ENCODE measurements at regions not wholly inside any gene's neighbourhood (a gene's known extent, or its start where the extent isn't known, plus 50 kb on each side); places are given as distances from the start of the nearest gene placed in this dataset.
A peak's percentile ranks its signal among the peaks of the same experiment; 100 is the strongest.

DNA sequence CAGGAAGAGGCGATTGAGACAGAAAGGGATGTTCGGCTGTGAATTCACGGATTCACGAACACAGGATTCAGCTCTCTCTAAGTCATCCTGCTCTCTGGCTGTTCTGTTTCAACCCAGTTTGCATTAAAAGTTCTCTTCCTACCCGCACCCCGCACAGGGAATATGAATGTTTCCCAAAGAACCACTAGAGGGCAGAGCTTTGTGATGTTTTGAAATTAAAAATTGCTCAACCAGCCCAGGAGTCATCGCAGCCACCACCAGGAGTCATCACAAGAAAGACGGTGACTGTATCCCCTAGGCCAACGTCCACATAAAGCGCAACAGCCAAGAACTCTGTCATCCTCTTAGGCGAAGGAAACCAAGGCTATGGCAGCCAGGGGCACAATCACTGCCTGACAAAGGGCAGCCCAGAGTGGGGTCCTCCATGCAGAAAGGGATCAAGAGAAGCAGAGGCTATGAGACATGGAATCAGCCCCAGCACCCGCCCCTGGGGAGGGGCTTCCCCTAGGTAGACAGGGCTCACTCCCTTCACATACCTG, 122.4 kb downstream of the WT1 start:
- Histone ChIP-seq H3K4me2 (ENCODE audit: low read depth, low read length, poor library complexity, severe bottlenecking) (no peak overlapping the region), H3K36me3 (ENCODE audit: low read length) (no peaks in the 10 kb centered on the region), H3K27ac (ENCODE audit: low read depth, low read length) (no peak overlapping the region), H3K9me2 (replicated peaks; ENCODE audit: insufficient read depth, low read length) (no peaks in the 10 kb centered on the region), H4K20me1 (ENCODE audit: low read depth, low read length) (no peaks in the 10 kb centered on the region), H3K9me3 (ENCODE audit: insufficient read depth, low read length) (no peaks in the 10 kb centered on the region), H3F3A (ENCODE audit: insufficient read depth) (no peaks in the 10 kb centered on the region), H3K27me3 (ENCODE audit: low read length) (no peaks in the 10 kb centered on the region), H3K79me2 (ENCODE audit: insufficient read depth, low read length) (no peaks in the 10 kb centered on the region), H3K9ac (ENCODE audit: low read length) (no peak overlapping the region), H2AFZ (ENCODE audit: low read depth, low read length, severe bottlenecking) (no peak overlapping the region), H3K4me3 (ENCODE audit: insufficient read depth, low read length, poor library complexity, severe bottlenecking) (no peak overlapping the region)
- TF ChIP-seq, protein P1, sequence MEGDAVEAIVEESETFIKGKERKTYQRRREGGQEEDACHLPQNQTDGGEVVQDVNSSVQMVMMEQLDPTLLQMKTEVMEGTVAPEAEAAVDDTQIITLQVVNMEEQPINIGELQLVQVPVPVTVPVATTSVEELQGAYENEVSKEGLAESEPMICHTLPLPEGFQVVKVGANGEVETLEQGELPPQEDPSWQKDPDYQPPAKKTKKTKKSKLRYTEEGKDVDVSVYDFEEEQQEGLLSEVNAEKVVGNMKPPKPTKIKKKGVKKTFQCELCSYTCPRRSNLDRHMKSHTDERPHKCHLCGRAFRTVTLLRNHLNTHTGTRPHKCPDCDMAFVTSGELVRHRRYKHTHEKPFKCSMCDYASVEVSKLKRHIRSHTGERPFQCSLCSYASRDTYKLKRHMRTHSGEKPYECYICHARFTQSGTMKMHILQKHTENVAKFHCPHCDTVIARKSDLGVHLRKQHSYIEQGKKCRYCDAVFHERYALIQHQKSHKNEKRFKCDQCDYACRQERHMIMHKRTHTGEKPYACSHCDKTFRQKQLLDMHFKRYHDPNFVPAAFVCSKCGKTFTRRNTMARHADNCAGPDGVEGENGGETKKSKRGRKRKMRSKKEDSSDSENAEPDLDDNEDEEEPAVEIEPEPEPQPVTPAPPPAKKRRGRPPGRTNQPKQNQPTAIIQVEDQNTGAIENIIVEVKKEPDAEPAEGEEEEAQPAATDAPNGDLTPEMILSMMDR (IDR thresholded peaks at IDR 0.05; ENCODE audit: insufficient read depth, low read length, poor library complexity, severe bottlenecking) = peak; percentile 31
- TF ChIP-seq EZH2phosphoT487 (conservative IDR thresholded peaks at IDR 0.05; ENCODE audit: low read length) = no peak

- no peaks in the 10 kb centered on the region for H3K27me3 ChIP-seq (ENCODE audit: low read length)
- H3K36me3 ChIP-seq (ENCODE audit: low read length) = no peaks in the 10 kb centered on the region
- no peaks in the 10 kb centered on the region for H3K9me2 ChIP-seq (replicated peaks; ENCODE audit: insufficient read depth, low read length)
- no peaks in the 10 kb centered on the region for H3K79me2 ChIP-seq (ENCODE audit: insufficient read depth, low read length)
- H2AFZ ChIP-seq (ENCODE audit: low read depth, low read length, severe bottlenecking) = no peak overlapping the region
- no peak overlapping the region for H3K4me2 ChIP-seq (ENCODE audit: low read depth, low read length, poor library complexity, severe bottlenecking)
- no peaks in the 10 kb centered on the region for H3K9me3 ChIP-seq (ENCODE audit: insufficient read depth, low read length)
- no peaks in the 10 kb centered on the region for H3F3A ChIP-seq (ENCODE audit: insufficient read depth)
- TF ChIP-seq EZH2phosphoT487 (conservative IDR thresholded peaks at IDR 0.05; ENCODE audit: low read length) = no peak
- TF ChIP-seq, protein P1 (IDR thresholded peaks at IDR 0.05; ENCODE audit: insufficient read depth, low read length, poor library complexity, severe bottlenecking) = no peak
- no peak overlapping the region for H3K27ac ChIP-seq (ENCODE audit: low read depth, low read length)
- no peak overlapping the region for H3K9ac ChIP-seq (ENCODE audit: low read length)
- no peaks in the 10 kb centered on the region for H4K20me1 ChIP-seq (ENCODE audit: low read depth, low read length)
- H3K4me3 ChIP-seq (ENCODE audit: insufficient read depth, low read length, poor library complexity, severe bottlenecking) = no peak overlapping the region
Measured at GRCh38 chr11:32313477-32313876, 121.9 kb downstream of the WT1 start.

- no peak overlapping the region for H3K4me2 ChIP-seq (ENCODE audit: low read depth, low read length, poor library complexity, severe bottlenecking)
- H3K79me2 ChIP-seq (ENCODE audit: insufficient read depth, low read length) = no peaks in the 10 kb centered on the region
- H3F3A ChIP-seq (ENCODE audit: insufficient read depth) = no peaks in the 10 kb centered on the region
- TF ChIP-seq, protein P1 (IDR thresholded peaks at IDR 0.05; ENCODE audit: insufficient read depth, low read length, poor library complexity, severe bottlenecking) = no peak
- TF ChIP-seq EZH2phosphoT487 (conservative IDR thresholded peaks at IDR 0.05; ENCODE audit: low read length) = no peak
- no peak overlapping the region for H2AFZ ChIP-seq (ENCODE audit: low read depth, low read length, severe bottlenecking)
- H3K36me3 ChIP-seq (ENCODE audit: low read length) = no peaks in the 10 kb centered on the region
- H3K9me2 ChIP-seq (replicated peaks; ENCODE audit: insufficient read depth, low read length) = no peaks in the 10 kb centered on the region
- H3K27ac ChIP-seq (ENCODE audit: low read depth, low read length) = no peak overlapping the region
- H4K20me1 ChIP-seq (ENCODE audit: low read depth, low read length) = no peaks in the 10 kb centered on the region
- H3K4me3 ChIP-seq (ENCODE audit: insufficient read depth, low read length, poor library complexity, severe bottlenecking) = no peak overlapping the region
- no peak overlapping the region for H3K9ac ChIP-seq (ENCODE audit: low read length)
- no peaks in the 10 kb centered on the region for H3K27me3 ChIP-seq (ENCODE audit: low read length)
- H3K9me3 ChIP-seq (ENCODE audit: insufficient read depth, low read length) = no peaks in the 10 kb centered on the region
Measured at GRCh38 chr11:32315121-32315520, 120.2 kb downstream of the WT1 start.
